HG02798 (cell line): ENCODE measurements at regions not wholly inside any gene's neighbourhood (a gene's known extent, or its start where the extent isn't known, plus 50 kb on each side); places are given as distances from the start of the nearest gene placed in this dataset.

Experiments used
- ATAC-seq: cut with Tn5 transposase; IDR thresholded peaks from one replicate; pipeline ENCODE4 v1.9.1; 2021; ENCODE audit warnings: mild to moderate bottlenecking; ENCODE audit not compliant: unreplicated experiment, poor library complexity

DNA sequence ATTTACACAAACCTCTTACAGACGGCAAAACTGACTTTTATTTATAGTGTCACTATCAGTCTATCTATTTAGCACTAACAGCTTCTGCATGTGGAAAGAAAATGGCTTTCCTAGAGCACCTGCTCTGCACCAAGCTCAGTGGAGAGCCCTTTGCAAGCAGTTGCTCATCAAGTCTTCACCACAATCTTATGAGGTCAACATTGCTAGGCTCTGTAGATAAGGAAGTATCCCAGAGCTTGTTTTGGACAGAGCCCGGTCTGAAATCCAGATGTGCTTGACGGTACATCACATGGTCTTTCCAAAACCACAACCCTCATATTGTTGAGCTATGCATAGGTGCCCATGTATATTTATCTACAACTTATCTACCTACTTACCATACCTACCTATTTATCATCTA, 572.7 kb upstream of the CDH5 start:
- no peak for ATAC-seq

DNA sequence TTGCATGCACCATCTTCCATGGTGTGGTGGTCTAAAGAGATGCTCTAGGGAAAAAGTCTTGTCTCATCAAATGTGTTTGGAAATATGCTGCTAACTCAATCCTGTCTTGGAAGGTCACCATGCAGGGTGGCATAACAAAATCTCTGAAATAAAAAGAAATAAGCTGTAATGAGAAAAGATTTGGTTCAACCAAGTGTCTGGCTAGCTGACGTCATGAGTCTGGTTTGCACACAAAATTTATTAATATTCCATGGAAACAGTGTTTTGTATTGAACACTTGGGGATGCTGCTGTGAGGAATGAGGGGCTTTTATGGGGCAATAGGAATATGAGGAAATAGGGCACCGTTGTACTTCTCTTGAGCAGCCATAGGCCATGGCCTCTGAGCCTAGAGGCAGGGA, 575.7 kb upstream of the CDH5 start:
- no peak for ATAC-seq

DNA sequence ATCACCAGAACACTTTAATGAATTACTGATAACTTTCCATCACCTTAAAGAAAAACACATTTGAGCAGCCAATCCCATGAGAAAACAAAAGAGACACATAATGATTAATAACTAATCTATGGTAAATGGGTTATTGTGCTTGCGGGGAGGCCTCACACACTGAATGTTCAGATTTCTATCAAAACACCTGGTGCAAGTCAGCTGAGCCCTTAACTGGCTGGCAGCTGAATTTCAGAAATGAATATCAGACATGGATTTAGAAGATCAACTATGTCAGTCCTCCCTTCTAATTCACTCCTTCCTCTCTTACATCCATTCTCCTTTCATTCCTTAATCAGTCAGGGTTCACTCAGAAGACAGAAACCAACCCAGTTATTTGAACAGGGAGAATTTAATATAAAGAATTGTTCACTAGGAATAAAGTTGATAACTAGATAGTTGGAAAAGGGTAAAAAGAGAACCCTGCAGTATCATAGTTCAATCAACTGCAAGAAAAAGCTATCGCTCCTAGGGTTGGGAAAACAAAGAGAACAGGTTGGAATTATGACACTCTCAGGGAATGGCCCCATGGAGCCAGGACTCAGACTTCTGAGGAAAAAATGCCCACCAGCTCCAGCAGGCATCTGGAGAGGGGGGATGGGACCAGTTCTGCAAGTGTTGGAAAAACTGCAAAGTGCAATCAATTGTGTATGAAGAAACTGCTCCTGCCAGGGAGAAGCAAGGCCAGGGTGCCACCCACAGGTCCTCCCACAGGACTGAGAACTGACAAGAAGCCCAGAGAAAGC, 577.1 kb upstream of the CDH5 start:
- ATAC-seq: no peak

DNA sequence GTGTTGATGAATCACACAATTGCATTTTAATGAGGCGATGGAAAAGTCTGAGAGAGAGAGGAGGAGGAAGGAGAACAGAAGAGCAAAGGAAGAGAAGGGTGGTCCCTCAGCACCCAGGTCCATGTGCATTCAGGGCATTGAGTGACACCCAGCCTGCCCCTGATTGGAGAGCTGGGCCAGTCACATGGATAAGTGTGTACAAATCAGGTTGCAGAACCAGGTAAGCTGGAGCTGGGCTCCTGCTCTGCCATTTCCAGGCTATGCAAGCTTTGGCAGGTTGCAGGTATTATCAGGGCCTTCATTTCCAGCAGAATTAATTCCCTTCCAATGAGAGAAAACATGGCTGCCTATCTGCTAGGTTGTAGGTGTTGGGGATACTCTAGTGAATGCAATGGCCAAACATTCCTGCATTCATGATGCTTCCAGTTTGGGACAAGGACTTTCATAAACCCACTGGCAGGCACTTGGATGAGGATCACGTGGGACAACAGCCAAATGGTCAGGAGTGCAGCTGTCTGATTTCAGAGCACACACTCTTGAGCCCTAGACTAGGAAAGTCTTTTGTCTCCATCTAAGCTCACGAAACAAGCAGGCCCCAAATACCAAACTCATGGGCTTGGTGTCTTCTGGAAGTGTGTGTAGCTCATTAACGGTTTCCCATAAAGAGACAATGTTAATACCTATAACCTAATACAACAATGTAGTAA, 577.9 kb upstream of the CDH5 start:
- ATAC-seq: no peak

DNA sequence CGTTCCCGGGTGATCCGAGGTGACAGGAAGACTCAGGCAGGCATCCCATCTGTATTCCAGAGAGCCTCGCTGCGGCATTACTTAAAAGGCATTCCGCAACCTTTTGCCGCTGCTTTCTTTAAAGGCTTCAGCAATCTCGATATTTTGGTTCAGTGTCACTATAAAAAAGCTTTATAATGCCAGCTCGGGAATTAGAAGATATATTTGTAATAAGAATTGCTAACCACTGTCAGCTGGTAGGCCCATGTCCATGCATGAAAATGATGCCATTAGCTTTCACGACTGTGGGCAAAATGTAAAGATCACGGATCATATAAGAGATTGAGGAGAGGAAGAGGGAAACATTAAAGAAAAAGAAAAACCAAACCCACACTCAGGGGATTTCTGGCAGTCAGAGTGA, 578.6 kb upstream of the CDH5 start:
- ATAC-seq: no peak

DNA sequence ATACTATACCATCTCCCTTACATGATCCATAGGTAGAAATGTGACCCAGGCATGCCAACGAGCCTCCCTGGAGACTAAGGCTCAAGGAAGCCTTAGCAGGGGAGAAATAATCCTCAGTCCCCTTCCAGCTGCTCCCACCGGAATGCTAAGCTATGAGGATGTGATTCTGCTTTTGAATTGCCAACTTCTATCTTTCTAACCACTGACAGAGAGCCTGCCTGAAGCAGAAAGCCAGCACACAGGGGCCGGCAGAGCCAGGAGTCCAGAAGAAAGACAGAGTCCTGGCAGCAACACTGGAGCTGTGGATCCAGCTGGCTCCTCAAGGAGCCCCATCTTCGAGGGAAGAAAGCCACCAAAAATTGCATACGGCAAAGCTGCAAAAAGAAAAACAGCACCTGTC, 579.6 kb upstream of the CDH5 start:
- no peak for ATAC-seq

DNA sequence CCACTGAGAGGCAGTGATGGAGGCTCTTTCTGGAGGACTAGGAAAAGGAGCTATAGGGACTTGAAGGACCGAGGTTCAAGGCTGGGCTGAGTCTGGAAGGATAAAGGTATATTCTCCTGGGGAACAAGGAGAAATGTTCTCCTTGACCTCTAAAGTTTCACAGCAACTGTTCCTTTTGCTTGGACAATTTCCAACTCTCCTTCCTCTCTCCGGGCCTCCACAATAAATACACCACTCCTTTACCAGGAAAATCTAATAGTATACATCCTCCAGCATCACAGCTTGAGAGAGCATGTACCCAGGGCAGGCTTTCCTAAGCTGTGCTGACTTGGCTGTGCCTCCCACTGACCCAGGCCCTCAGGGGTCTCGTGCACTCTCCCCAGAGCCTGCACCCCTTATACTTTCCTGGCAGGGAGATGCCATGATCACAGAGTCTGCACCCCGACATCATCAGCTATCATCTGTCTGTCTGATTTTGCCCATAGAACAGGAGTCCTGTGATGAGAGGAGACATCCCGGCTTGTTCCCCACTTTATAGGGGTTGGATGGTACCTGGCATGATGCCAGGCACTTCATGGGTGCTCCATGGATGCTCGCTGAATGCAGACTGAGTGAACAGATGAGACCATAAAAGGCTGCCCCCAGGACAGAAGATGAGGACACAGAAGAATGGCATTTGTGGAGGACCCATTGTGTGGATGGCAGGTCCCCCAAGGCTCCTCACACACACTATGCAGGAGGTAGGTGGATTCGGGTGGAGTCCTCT, 582.6 kb upstream of the CDH5 start:
- ATAC-seq: no peak

DNA sequence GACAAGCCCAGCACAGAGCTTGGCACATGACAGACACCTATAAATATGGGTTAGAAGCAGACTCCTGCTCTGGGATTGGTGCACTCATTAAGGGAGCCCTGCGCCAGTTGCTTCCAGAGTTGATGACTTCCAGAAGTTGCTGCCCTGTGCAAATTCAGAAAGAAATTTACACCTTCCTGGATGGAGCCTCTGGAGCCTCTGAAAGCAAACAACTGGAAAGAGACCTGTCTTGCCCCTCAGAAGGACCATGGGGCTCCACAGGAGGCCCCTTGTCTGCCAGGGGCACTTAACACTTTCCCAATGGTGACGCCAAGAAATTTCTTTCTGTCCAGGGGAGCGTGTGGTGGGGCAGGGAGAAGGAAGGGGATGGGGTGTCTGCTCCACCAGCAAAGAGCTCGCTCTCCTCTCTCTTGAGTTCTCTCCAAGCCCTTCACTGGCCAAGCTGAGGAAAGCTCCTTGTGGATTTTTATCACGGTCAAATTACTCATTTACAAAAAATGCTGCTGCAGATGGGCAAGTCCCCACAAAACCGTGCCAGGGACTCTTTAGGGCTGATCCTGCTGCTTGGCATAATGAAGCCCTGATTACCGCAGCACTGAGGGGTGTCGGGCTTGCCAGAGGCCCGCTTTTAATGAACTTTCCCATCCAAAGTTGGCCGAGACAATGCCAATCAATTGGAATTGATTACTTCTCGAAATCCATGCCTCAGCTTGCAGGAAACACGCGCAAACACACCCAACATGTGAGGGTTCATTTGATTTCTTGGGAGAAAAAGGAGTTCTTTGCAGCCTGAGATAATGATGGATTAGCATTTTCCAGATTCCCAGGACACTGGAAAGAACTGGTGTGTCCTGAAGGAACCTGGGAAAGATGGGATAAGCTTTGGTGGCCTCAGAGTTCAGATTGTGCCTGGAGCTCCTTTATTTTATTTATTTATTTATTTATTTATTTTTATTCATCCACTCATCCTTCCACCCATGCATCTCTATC, 583.6 kb upstream of the CDH5 start:
- ATAC-seq: no peak

DNA sequence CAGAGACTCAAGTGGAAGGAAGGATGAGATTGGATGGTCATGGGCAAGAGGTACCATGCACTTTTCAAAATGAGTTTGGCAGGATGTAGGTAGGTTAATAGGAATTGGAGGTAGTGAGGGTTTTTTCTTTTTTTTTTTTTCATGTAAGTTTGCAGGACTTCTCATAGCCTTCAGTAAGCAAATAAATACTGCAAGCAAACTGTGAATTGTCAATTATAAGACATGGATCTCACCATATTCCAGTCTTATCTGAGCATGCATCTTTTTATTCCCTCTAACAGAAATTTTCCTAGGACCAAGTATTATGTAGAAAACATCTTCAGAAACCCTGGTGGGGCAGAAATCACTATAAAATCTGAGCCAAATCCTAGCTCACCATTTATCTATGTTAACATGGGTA, 584.6 kb upstream of the CDH5 start:
- ATAC-seq: no peak

DNA sequence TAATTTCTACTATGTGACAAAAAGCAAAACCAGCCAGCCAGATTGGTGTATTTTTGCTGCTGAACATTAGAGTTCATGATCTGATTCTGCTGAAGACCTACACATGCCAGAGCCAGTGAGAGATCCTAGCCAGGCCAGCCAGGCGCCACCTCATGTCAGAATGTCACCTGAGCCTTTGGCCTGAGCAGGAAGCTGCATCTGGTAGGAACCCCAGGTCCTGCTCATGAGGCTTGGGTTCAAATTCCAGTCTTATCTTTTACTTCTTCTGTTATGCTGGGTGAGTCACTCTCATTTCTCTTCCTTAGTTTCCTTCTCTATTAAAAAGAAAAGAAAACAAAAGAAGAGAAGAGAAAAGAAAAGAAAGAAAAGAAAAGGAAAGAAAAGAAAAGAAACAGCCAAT, 585.1 kb upstream of the CDH5 start:
- no peak for ATAC-seq

DNA sequence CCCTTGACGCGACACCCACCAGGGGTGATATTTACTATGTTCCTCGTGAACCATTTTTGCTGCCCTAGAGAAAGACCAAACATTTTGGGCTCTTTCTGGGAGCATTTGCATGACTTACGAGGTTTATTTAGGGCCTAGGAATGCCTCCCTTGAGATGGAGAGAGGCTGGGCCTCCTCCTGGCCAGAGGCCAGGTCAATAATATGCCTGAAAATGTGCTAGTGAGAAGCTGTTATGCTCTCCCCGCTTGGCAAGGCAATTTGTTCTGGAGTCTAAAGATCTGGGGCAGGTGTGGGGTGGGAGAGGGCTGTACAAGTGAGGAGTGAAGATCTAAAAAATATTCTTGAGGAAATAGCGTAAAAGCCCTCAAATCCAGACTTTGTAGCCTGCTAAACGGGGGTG, 587.3 kb upstream of the CDH5 start:
- no peak for ATAC-seq

DNA sequence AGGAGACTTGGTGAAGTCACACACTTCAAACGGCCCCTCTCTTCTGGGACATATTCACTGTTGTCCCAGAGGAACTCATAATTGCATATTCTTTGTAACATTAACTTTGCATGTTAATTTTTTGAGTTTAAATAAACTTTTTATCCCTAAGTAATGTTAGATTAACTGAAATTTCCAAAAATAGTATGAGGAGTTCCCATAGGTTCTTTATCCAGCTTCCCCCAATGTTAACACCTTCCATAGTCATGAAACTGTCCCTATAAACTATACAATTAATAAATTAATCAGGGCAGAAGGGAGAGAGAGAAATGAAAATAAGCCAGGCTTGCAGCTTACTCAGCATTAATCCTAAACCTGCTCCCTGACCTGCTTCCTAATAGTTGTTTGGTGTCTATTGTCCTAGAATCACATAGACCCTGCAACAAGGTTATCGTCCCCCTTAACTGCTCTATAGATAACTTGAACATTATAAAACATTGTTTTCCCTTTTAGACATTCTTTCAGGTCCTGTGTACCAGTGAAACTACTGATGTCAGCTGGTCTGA, 589.8 kb upstream of the CDH5 start:
- no peak for ATAC-seq

DNA sequence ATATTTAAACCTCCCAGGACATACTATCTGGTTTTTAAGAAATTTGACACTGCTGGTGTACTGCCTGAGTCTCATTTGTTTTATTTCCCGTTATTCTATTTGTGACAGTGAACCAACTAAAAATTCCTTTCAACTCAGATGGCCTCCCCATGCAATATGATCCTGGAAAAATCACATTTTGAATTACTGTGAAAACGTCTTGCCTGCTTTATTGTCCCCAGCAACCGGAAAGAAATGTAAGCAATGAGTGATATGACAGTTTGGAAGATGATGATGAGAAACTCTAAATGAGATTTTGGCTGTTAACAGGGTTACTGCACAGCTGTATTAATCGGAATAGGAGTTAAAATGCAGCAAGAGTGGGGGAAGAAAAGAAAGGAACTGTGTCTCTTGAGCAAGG, 590.7 kb upstream of the CDH5 start:
- ATAC-seq: no peak

DNA sequence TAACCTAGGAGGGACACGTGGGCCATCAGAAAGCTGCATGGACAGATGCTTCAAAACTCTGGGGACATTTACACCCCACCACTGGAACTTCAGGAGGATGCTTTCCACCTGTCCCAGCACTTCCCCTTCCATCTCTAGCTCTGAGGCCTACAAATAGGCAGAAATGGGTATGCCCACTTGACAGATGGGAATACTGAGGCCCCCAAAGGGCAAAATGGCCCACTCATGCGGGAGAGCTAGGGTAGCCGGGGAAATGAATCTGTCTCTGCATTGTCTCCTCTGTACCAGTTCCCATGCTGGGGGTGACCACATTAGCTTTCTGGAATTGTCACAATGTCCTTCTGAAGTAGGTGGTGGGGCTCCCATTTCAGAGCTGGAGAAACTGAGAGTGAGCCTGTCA, 592.1 kb upstream of the CDH5 start:
- no peak for ATAC-seq

DNA sequence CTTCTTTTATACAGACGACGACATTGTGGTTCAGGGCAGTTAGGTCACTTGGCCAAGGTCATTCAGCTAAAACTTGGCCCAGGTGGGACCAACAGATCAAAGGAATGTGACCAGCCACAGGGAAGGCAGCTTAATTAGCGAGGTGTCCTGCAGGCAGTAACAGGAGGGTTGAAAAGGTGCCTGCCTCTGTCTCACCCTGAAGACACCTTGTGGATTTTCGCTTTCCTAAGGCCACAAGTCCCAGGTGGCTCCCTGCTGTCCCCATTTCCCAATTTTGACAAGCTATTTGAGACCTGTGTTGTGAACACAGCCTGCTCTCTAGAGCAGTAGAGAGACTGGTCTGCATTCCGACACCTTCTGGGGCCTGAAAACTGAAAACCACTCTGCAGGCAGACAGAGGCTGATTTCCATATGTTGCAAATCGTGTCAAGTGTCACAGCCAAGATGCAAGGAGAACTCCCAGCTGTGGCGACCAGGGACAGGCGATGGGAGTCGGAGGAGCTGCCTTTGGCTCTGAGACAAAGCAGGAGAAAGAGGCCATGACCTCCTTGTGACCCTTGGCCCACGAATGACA, 593.1 kb upstream of the CDH5 start:
- ATAC-seq: no peak

DNA sequence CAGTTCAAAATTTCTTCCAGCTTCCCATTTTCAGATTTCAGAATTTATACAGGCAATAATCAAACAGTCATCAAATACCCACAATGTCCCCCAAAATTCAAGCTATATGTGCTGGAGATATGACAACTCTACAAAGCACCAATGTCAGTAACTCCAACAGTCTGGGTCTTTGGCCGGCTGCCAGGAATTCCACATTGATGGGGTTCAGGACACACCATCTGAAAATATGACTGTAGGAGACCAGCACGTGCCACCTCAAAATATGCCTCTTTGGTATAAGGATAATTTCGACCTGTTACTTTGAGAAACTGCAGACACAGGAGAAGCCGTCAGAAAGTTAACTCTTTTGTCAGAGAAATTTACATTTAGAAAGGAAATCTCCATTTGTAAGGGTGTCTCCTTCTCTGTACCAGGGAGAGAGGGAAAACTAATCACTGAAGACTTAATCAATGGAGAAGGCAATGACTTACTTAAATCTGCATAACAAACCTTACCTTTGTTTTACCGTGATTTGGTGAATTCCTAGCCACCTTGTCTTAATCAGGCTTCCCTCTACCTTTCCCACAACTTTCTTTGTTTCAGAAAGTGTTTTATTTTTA, 594.3 kb upstream of the CDH5 start:
- ATAC-seq: no peak

DNA sequence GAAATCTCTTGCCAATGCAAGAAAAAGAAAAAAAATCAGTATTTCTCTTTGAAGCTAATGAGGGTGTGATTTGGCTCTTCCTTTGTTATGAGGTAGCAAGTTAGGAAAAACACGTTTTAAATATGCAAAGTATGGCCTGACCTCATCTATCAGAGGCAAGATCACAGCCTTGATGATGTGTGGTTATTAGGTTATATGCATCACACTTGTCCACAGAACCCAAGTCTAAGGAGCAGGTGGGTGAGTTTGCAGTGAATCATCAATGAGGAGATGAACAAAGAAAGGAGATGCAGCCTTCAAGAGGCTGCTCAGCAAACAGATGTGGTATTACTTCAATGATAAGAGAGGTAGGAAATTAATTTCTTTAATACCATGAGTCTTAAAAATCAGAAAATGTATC, 594.8 kb upstream of the CDH5 start:
- no peak for ATAC-seq

DNA sequence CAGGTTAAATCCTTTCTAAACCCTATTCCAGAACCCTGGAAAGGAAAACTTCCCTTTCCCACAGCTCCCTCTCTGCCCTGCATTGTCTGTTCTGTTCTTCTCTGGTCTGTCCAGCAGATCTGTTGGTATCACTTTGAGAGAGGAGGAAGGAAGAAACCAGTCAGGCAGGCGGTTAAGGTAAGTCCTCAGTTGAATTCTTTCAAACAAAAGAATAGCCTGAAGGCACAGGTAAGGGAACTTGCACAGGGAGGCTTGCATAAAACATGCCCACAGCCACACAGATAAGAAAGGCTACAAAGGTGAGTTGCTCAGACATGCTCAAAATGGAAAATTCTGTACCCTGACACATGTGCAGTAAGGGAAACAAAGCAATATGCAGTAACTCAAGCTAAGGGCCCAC, 595.7 kb upstream of the CDH5 start:
- no peak for ATAC-seq

DNA sequence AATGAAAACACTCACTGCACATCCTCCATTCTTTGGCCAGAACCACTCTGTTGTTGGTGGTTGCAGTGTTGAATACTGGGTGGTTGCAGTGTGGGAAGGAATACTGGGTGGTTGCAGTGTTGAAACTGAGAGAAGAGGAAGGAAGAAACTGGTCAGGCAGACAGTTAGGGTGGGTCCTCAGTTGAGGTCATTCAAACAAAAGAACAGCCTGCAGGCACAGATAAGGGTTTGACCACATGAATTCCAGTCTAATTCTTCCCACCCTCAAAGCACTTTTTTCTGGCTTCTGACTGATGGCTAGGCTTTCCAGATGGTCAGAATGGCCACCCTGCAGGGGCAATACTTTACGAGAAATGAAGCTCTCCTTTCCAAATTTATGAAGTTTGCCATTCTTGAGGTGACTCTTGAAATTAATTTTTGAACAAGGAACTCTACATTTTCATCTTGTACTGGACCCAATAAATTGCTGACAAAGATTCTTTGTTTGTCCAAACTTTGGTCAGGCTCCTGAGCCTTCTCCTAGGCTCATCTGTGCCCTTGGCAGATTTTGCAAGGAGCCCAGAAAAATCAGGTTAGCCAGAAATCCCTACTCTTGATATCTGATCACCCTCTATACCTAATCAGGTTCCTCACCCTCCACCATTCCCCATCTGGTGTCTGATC, 596.6 kb upstream of the CDH5 start:
- no peak for ATAC-seq
